Vagina (tissue), 2 donors: ENCODE measurements at regions not wholly inside any gene's neighbourhood (a gene's known extent, or its start where the extent isn't known, plus 50 kb on each side); places are given as distances from the start of the nearest gene placed in this dataset.

ENCODE experiments used
- CTCF ChIP-seq, 3 experiments: fragments of 450-650 bp in 2 of 3; fragments of 200-600 bp in 1 of 3; sonication (generic) in 1 of 3; IDR thresholded peaks; one replicate each; pipeline ENCODE4 v1.5.1; 2017 to 2019; ENCODE audit warnings: antibody characterized with exemption in 3 of 3, mild to moderate bottlenecking in 2 of 3, moderate library complexity in 2 of 3
- POLR2A ChIP-seq, 2 donors: fragments of 450-650 bp; IDR thresholded peaks; one replicate each; pipeline ENCODE4 v1.6.1; 2017; ENCODE audit warnings: antibody characterized with exemption in 2 of 2, mild to moderate bottlenecking in 2 of 2, moderate library complexity in 2 of 2

GRCh38 chr3:87121856-87122255 lies 105.3 kb upstream of the CHMP2B start:
- TF ChIP-seq POLR2A (IDR thresholded peaks at IDR 0.05): no peak
- no peak for TF ChIP-seq CTCF (IDR thresholded peaks at IDR 0.05)
